Neural progenitor cell (in vitro differentiated cells): ENCODE measurements at regions not wholly inside any gene's neighbourhood (a gene's known extent, or its start where the extent isn't known, plus 50 kb on each side); places are given as distances from the start of the nearest gene placed in this dataset.
"Not testable (repeated sequence)": the region's sequence is repeated elsewhere in the genome, so short reads cannot be mapped to it uniquely, and the experiment has no call there.

Experiments
- CTCF ChIP-seq: fragments of 200-600 bp; sonication (generic); IDR thresholded peaks from 2 replicates; pipeline ENCODE4 v1.5.1; 2017; ENCODE audit warnings: antibody characterized with exemption, mild to moderate bottlenecking
- EZH2 ChIP-seq: fragments of 200-600 bp; sonication (generic); IDR thresholded peaks from 2 replicates; pipeline ENCODE4 v1.6.1; 2017; ENCODE audit warnings: antibody characterized with exemption, mild to moderate bottlenecking, moderate library complexity
- EZH2phosphoT487 ChIP-seq: fragments of 200-600 bp; sonication (generic); IDR thresholded peaks from 2 replicates; pipeline ENCODE4 v1.6.1; 2017; ENCODE audit warnings: antibody characterized with exemption

- not testable (repeated sequence) for TF ChIP-seq CTCF, EZH2, EZH2phosphoT487
These were observed 52.5 kb upstream of the MUC20 start for GRCh38 chr3:195668131-195668766.
